ENCODE measurements at regions not wholly inside any gene's neighbourhood (a gene's known extent, or its start where the extent isn't known, plus 50 kb on each side); places are given as distances from the start of the nearest gene placed in this dataset.

DNA sequence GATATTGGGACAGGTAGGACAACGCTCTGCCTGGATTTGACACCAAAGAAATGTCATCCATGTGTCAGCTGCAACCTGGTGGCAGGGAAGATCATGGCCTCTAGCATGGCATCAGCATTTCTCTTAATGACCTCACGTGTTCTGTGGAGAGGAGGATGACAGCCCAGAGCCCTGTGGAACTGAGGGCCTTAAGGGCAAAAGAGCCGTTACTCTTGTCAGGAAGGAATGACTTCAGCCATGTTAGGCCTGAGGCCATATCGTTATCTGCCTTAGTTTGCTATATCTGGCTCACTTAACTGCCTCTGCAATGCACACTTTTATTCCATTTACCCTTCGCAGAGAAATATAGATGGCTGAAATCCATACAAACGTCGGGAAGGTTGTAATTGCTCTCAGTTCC lies 83.2 kb upstream of the PBX1 start:
- H2AK5ac ChIP-seq (ENCODE audit: low read depth, low read length) = no peak overlapping the region
- no peak overlapping the region for H3K9ac ChIP-seq (ENCODE audit: low read depth, low read length)
- no peak overlapping the region for H4K5ac ChIP-seq (ENCODE audit: low read depth, low read length)
- no peak overlapping the region for H2BK120ac ChIP-seq (ENCODE audit: low read depth, low read length)
- no peak overlapping the region for H2AK9ac ChIP-seq (replicated peaks; ENCODE audit: low read depth, low read length, poor library complexity)
- no peak overlapping the region for H3K4ac ChIP-seq (ENCODE audit: low read depth, low read length)
- no peak overlapping the region for H2BK15ac ChIP-seq (ENCODE audit: low read depth, low read length)
- no peak overlapping the region for H3K18ac ChIP-seq (ENCODE audit: low read depth, low read length)
- H3K27ac ChIP-seq (ENCODE audit: insufficient read depth, low read length) = no peak overlapping the region
- dilution Hi-C loops (cut with HindIII; ENCODE audit: low sequenced_read_pairs, unreplicated experiment) = no loop called here
- H3K23ac ChIP-seq (ENCODE audit: low read depth, low read length) = no peak overlapping the region
- intact Hi-C loops (cut with micrococcal nuclease) = no loop called here
- H3K79me1 ChIP-seq (ENCODE audit: low read depth in 1 of 2, low read length in 2 of 2) = no peaks in the 10 kb centered on the region
- 52% methylated on average over 2 of the region's 7 CpGs; no CpG with 5 or more reads in 1 of the 2 experiments for WGBS, 2 experiments (ENCODE audit: extremely low coverage in 2 of 2, insufficient read length in 1 of 2)
- H2BK20ac ChIP-seq (ENCODE audit: low read depth, low read length) = no peak overlapping the region
- no peak for DNase-seq
- H3K56ac ChIP-seq (ENCODE audit: extremely low read depth, insufficient read depth, low read length) = no peak overlapping the region
- H2AFZ ChIP-seq (replicated peaks; ENCODE audit: low read length, poor library complexity) = no peak overlapping the region
- H3K27me3 ChIP-seq (ENCODE audit: control insufficient read depth, insufficient read depth, low read length) = no peaks in the 10 kb centered on the region
- CTCF ChIA-PET = no interaction called here
- no TSS peak for BruUV-seq (replicated peaks)
- no peak overlapping the region for H2BK5ac ChIP-seq (ENCODE audit: low read depth, low read length, poor library complexity, severe bottlenecking)
- no peak overlapping the region for H3K14ac ChIP-seq (replicated peaks; ENCODE audit: low read depth, low read length)
- ATAC-seq (ENCODE audit: low read depth) = no peak
- H3K36me3 ChIP-seq (ENCODE audit: control insufficient read depth, insufficient read depth, low read length) = no peaks in the 10 kb centered on the region
- POLR2A ChIA-PET (ENCODE audit: unreplicated experiment) = no interaction called here
- no peak overlapping the region for H3K4me3 ChIP-seq (ENCODE audit: insufficient read depth, low read depth, low read length)
- H3K9me1 ChIP-seq (ENCODE audit: insufficient read depth, low read length) = no peaks in the 10 kb centered on the region
- H4K20me1 ChIP-seq (ENCODE audit: insufficient read depth, low read length) = no peaks in the 10 kb centered on the region
- no peaks in the 10 kb centered on the region for H3K9me3 ChIP-seq (ENCODE audit: control insufficient read depth, insufficient read depth, low read length)
- in situ Hi-C loops (cut with MboI; ENCODE audit: low sequenced_read_pairs) = no loop called here
- no peak overlapping the region for H4K8ac ChIP-seq (ENCODE audit: low read depth in 2 of 2, low read length in 2 of 2)
- no peak overlapping the region for H4K91ac ChIP-seq (ENCODE audit: insufficient read depth, low read depth, low read length)
- TF ChIP-seq, protein P1, sequence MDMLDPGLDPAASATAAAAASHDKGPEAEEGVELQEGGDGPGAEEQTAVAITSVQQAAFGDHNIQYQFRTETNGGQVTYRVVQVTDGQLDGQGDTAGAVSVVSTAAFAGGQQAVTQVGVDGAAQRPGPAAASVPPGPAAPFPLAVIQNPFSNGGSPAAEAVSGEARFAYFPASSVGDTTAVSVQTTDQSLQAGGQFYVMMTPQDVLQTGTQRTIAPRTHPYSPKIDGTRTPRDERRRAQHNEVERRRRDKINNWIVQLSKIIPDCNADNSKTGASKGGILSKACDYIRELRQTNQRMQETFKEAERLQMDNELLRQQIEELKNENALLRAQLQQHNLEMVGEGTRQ (IDR thresholded peaks at IDR 0.05; ENCODE audit: low read depth, low read length) = no peak
- no peak for TF ChIP-seq MAZ (IDR thresholded peaks at IDR 0.05; ENCODE audit: borderline replicate concordance, low read depth, low read length)
- no peak for TF ChIP-seq CEBPB (IDR thresholded peaks at IDR 0.05; ENCODE audit: low read depth, low read length)
- TF ChIP-seq MAFK (IDR thresholded peaks at IDR 0.05; ENCODE audit: low read depth, low read length) = no peak
- no peak for TF ChIP-seq RFX5 (IDR thresholded peaks at IDR 0.05; ENCODE audit: low read depth, low read length)
- TF ChIP-seq, protein P2, sequence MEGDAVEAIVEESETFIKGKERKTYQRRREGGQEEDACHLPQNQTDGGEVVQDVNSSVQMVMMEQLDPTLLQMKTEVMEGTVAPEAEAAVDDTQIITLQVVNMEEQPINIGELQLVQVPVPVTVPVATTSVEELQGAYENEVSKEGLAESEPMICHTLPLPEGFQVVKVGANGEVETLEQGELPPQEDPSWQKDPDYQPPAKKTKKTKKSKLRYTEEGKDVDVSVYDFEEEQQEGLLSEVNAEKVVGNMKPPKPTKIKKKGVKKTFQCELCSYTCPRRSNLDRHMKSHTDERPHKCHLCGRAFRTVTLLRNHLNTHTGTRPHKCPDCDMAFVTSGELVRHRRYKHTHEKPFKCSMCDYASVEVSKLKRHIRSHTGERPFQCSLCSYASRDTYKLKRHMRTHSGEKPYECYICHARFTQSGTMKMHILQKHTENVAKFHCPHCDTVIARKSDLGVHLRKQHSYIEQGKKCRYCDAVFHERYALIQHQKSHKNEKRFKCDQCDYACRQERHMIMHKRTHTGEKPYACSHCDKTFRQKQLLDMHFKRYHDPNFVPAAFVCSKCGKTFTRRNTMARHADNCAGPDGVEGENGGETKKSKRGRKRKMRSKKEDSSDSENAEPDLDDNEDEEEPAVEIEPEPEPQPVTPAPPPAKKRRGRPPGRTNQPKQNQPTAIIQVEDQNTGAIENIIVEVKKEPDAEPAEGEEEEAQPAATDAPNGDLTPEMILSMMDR (conservative IDR thresholded peaks at IDR 0.05; ENCODE audit: low read depth, low read length) = no peak
- TF ChIP-seq RAD21 (IDR thresholded peaks at IDR 0.05; ENCODE audit: low read length) = no peak
- TF ChIP-seq NFE2L2 (IDR thresholded peaks at IDR 0.05; ENCODE audit: low read depth, low read length) = no peak
- no peak overlapping the region for H3K4me2 ChIP-seq (ENCODE audit: low read depth, low read length)
- H3K4me1 ChIP-seq (ENCODE audit: control insufficient read depth, insufficient read depth, low read length) = no peaks in the 10 kb centered on the region

Data from IMR-90 (cell line).